ENCODE measurements at regions not wholly inside any gene's neighbourhood (a gene's known extent, or its start where the extent isn't known, plus 50 kb on each side); places are given as distances from the start of the nearest gene placed in this dataset.

DNA sequence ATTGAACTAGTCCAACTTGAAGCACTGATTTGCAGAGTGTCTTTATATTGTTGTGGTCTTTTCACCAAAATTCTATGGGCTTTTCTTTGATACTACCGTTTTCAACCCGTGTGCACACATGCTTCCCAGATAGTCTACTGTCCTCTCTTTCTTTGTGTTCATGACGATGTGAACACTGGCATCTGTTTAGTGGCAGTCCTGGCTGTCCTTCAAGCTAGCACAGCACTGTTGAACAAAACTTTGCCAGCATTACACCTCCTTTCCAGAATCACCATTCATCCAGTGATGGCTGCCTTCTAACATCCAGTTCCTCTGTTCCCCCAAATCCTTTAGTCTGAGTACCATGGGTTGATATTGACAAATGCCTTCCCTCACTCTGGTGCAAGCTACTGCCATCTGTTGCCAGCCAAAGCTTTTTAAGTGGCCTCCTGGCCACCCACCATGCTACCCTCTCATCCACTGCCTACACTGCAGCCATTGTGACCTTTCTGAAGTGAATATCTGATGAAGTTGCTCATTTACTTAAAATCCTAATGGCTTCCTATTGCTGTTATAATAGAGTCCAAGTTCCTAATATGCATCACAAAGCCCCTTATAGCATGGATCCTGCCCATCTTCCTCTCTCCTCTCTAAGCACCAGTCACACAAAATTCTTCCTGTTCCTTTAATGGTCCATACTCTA lies 94.3 kb downstream of the NIBAN1 start:
- TF ChIP-seq, protein P1, sequence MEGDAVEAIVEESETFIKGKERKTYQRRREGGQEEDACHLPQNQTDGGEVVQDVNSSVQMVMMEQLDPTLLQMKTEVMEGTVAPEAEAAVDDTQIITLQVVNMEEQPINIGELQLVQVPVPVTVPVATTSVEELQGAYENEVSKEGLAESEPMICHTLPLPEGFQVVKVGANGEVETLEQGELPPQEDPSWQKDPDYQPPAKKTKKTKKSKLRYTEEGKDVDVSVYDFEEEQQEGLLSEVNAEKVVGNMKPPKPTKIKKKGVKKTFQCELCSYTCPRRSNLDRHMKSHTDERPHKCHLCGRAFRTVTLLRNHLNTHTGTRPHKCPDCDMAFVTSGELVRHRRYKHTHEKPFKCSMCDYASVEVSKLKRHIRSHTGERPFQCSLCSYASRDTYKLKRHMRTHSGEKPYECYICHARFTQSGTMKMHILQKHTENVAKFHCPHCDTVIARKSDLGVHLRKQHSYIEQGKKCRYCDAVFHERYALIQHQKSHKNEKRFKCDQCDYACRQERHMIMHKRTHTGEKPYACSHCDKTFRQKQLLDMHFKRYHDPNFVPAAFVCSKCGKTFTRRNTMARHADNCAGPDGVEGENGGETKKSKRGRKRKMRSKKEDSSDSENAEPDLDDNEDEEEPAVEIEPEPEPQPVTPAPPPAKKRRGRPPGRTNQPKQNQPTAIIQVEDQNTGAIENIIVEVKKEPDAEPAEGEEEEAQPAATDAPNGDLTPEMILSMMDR (IDR thresholded peaks at IDR 0.05; ENCODE audit: insufficient read depth, low read depth, low read length): no peak
- TF ChIP-seq EZH2 (IDR thresholded peaks at IDR 0.05; ENCODE audit: insufficient read depth, low read length): no peak

All from astrocyte (in vitro differentiated cells and primary cell).